Hepatocyte (in vitro differentiated cells): ENCODE measurements at regions not wholly inside any gene's neighbourhood (a gene's known extent, or its start where the extent isn't known, plus 50 kb on each side); places are given as distances from the start of the nearest gene placed in this dataset.

Experiments
- DNase-seq: peaks from one replicate; pipeline ENCODE4 v3.0.0-alpha.2; 2016; ENCODE audit warnings: low spot score
- H2AFZ ChIP-seq: fragments of 200-600 bp; sonication (generic); 2 replicates; pipeline ENCODE4 v1.6.0; 2016; ENCODE audit warnings: antibody characterized with exemption, mild to moderate bottlenecking
- H3K27ac ChIP-seq: fragments of 200-600 bp; sonication (generic); 2 replicates; pipeline ENCODE4 v1.5.1; 2016; ENCODE audit warnings: mild to moderate bottlenecking
- H3K27me3 ChIP-seq: fragments of 200-600 bp; sonication (generic); 2 replicates; pipeline ENCODE4 v1.6.1; 2016
- H3K36me3 ChIP-seq: fragments of 200-600 bp; sonication (generic); replicated peaks from 2 replicates; pipeline ENCODE4 v1.5.1; 2016; ENCODE audit warnings: low read depth; ENCODE audit not compliant: insufficient read depth
- H3K4me1 ChIP-seq: fragments of 200-600 bp; sonication (generic); 2 replicates; pipeline ENCODE4 v1.5.1; 2016; ENCODE audit warnings: mild to moderate bottlenecking, moderate library complexity; ENCODE audit not compliant: insufficient read depth
- H3K4me2 ChIP-seq: fragments of 200-600 bp; sonication (generic); 2 replicates; pipeline ENCODE4 v1.6.0; 2016
- H3K4me3 ChIP-seq: fragments of 200-600 bp; sonication (generic); 2 replicates; pipeline ENCODE4 v1.5.1; 2016; ENCODE audit warnings: mild to moderate bottlenecking
- H3K79me2 ChIP-seq: fragments of 200-600 bp; sonication (generic); 2 replicates; pipeline ENCODE4 v1.6.0; 2017; ENCODE audit warnings: mild to moderate bottlenecking
- H3K9me2 ChIP-seq: fragments of 200-600 bp; sonication (generic); replicated peaks from 2 replicates; pipeline ENCODE4 v1.6.0; 2017; ENCODE audit warnings: mild to moderate bottlenecking; ENCODE audit not compliant: insufficient read depth
- H3K9me3 ChIP-seq: fragments of 200-600 bp; sonication (generic); 2 replicates; pipeline ENCODE4 v1.5.1; 2016; ENCODE audit warnings: low read depth, mild to moderate bottlenecking
- H4K20me1 ChIP-seq: fragments of 200-600 bp; sonication (generic); 2 replicates; pipeline ENCODE4 v1.6.0; 2016; ENCODE audit warnings: mild to moderate bottlenecking; ENCODE audit not compliant: insufficient read depth, poor library complexity, severe bottlenecking
- CTCF ChIP-seq: fragments of 200-600 bp; sonication (generic); IDR thresholded peaks from 2 replicates; pipeline ENCODE4 v1.5.1; 2016; ENCODE audit warnings: antibody characterized with exemption, mild to moderate bottlenecking; ENCODE audit not compliant: poor library complexity
- EZH2 ChIP-seq: fragments of 200-600 bp; sonication (generic); IDR thresholded peaks from 2 replicates; pipeline ENCODE4 v1.6.1; 2016; ENCODE audit warnings: antibody characterized with exemption, mild to moderate bottlenecking, borderline replicate concordance
- EZH2phosphoT487 ChIP-seq: fragments of 200-600 bp; sonication (generic); IDR thresholded peaks from one replicate; pipeline ENCODE4 v1.6.1; 2018; ENCODE audit warnings: antibody characterized with exemption, mild to moderate bottlenecking, low read depth, moderate library complexity; ENCODE audit not compliant: unreplicated experiment, severe bottlenecking
- WGBS: methylation state at CpG from one replicate; pipeline ENCODE4 v1.1.6; 2016; ENCODE audit warnings: low lambda C conversion rate; ENCODE audit errors: missing lambda C conversion rate; 5-methylcytosine and 5-hydroxymethylcytosine counted together

DNA sequence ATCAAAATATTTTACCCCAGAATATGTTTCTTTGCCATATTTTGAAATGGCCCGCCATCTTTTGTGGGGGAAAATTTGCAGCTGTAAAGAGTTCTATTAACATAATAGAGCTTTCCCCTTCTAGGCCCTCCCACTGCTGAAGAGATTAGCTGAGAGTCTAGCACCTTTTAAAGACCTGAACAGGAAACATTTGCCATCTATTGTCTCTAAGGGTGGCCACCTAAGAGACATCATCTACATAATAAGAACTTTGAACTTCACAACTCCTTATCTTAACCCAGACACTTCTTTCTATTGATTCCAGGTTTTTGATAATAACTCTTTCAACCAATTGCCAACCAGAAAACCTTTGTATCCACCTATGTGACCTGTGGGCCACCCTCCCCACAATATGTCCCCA lies 54.7 kb upstream of the TRPM1 start:
- WGBS, result 94% methylated on average over 1 of the region's 1 CpG
- no peak for DNase-seq
- no peak overlapping the region for H3K27ac ChIP-seq
- no peaks in the 10 kb centered on the region for H4K20me1 ChIP-seq
- no peak overlapping the region for H2AFZ ChIP-seq
- TF ChIP-seq CTCF, result no peak
- TF ChIP-seq EZH2, result no peak
- no peak for TF ChIP-seq EZH2phosphoT487
- H3K79me2 ChIP-seq, result no peaks in the 10 kb centered on the region
- H3K36me3 ChIP-seq, result no peaks in the 10 kb centered on the region
- no peaks in the 10 kb centered on the region for H3K27me3 ChIP-seq
- H3K9me2 ChIP-seq, result no peaks in the 10 kb centered on the region
- no peaks in the 10 kb centered on the region for H3K9me3 ChIP-seq
- no peak overlapping the region for H3K4me3 ChIP-seq
- peaks cover 4% of the 10 kb centered on the region for H3K4me1 ChIP-seq
- H3K4me2 ChIP-seq, result no peak overlapping the region

DNA sequence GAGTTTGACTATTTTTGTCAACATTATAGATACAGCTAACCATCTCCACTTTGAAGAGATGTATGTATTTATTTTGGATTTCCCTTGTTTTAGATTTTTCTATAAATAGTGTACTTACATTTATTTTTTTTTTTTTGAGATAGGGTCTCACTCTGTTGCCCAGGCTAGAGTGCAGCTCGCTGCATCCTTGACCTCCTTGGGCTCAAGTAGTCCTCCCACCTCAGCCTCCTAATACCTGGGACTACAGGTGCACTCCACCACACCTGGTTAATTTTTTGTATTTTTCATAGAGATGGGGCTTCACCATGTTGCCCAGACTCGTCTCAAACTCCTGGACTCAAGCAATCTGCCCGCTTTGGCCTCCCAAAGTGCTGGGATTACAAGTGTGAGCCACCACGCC lies 55.3 kb upstream of the TRPM1 start:
- peaks cover 4% of the 10 kb centered on the region for H3K4me1 ChIP-seq
- no peak for DNase-seq
- no peak overlapping the region for H3K4me3 ChIP-seq
- no peak overlapping the region for H2AFZ ChIP-seq
- H3K4me2 ChIP-seq, result no peak overlapping the region
- no peaks in the 10 kb centered on the region for H4K20me1 ChIP-seq
- TF ChIP-seq EZH2phosphoT487 (no peak), EZH2 (no peak), CTCF (no peak)
- no peaks in the 10 kb centered on the region for H3K9me2 ChIP-seq
- no peaks in the 10 kb centered on the region for H3K79me2 ChIP-seq
- H3K36me3 ChIP-seq, result no peaks in the 10 kb centered on the region
- H3K27me3 ChIP-seq, result no peaks in the 10 kb centered on the region
- peak overlapping the region; percentile 14 for H3K27ac ChIP-seq
- H3K9me3 ChIP-seq, result no peaks in the 10 kb centered on the region
- 94% methylated on average over 4 of the region's 4 CpGs for WGBS

- Histone ChIP-seq H3K4me1 (peaks cover 4% of the 10 kb centered on the region), H3K9me3 (no peaks in the 10 kb centered on the region), H3K79me2 (no peaks in the 10 kb centered on the region), H3K4me2 (peak overlapping the region; percentile 34), H3K27me3 (no peaks in the 10 kb centered on the region), H3K36me3 (no peaks in the 10 kb centered on the region), H3K4me3 (no peak overlapping the region), H3K9me2 (no peaks in the 10 kb centered on the region), H4K20me1 (no peaks in the 10 kb centered on the region), H3K27ac (peak overlapping the region; percentile 86), H2AFZ (no peak overlapping the region)
- WGBS, result 35% methylated on average over 10 of the region's 10 CpGs
- no peak for TF ChIP-seq EZH2phosphoT487
- no peak for TF ChIP-seq CTCF
- no peak for TF ChIP-seq EZH2
- DNase-seq, result peak; percentile 56
Observed at GRCh38 chr15:31157644-31158069, 56.1 kb upstream of the TRPM1 start.
